Spleen (tissue), 7 donors: ENCODE measurements at regions not wholly inside any gene's neighbourhood (a gene's known extent, or its start where the extent isn't known, plus 50 kb on each side); places are given as distances from the start of the nearest gene placed in this dataset.

Experiments
- POLR2A ChIP-seq, 3 donors: fragments of 450-650 bp; IDR thresholded peaks; one replicate each; pipeline ENCODE4 v1.5.1; 2017; ENCODE audit warnings: antibody characterized with exemption in 3 of 3, mild to moderate bottlenecking in 1 of 3
- TF ChIP-seq, protein P1 (sequence below), 11 experiments: fragments of 200-600 bp in 7 of 11; fragments of 450-650 bp in 4 of 11; sonication (generic) in 4 of 11; IDR thresholded peaks in 8 of 11; conservative IDR thresholded peaks in 3 of 11; 1 replicate in 7 of 11; 2 replicates in 4 of 11; pipeline versions ENCODE4 v1.4.0 to v1.8.0; 2016 to 2021; ENCODE audit warnings: antibody characterized with exemption in 11 of 11, inconsistent platforms in 4 of 11, mild to moderate bottlenecking in 1 of 11
- donor health status: DM: no; HTN: no; CAD: no; lungs with moderate emphysema.
- donor health status: DM: no; HTN: no; CAD: no.
- donor health status: DM: no; HTN: no; CAD: no.

DNA sequence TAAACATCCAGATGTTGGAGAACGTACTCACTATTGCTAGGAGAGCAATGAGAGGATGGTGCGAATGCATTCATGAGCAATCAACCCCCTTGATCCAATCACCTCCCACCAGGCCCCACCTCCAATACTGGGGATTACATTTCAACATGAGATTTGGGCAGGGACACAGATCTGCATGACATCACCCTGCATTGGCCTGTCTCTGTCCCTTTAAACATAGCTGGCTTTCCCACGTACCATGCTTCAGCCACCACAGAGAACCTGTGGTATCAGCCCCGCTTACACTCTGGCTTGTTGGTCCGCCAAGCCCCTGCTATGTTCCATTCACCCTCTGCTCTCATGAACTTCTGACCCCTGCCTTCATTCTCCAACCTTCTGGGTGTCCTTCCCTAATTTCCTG, 157.5 kb upstream of the E2F8 start:
- TF ChIP-seq, protein P1, sequence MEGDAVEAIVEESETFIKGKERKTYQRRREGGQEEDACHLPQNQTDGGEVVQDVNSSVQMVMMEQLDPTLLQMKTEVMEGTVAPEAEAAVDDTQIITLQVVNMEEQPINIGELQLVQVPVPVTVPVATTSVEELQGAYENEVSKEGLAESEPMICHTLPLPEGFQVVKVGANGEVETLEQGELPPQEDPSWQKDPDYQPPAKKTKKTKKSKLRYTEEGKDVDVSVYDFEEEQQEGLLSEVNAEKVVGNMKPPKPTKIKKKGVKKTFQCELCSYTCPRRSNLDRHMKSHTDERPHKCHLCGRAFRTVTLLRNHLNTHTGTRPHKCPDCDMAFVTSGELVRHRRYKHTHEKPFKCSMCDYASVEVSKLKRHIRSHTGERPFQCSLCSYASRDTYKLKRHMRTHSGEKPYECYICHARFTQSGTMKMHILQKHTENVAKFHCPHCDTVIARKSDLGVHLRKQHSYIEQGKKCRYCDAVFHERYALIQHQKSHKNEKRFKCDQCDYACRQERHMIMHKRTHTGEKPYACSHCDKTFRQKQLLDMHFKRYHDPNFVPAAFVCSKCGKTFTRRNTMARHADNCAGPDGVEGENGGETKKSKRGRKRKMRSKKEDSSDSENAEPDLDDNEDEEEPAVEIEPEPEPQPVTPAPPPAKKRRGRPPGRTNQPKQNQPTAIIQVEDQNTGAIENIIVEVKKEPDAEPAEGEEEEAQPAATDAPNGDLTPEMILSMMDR (IDR thresholded peaks at IDR 0.05 in 8 of 11, conservative IDR thresholded peaks at IDR 0.05 in 3 of 11) = no peak
- TF ChIP-seq POLR2A (IDR thresholded peaks at IDR 0.05) = no peak
